ENCODE measurements at regions not wholly inside any gene's neighbourhood (a gene's known extent, or its start where the extent isn't known, plus 50 kb on each side); places are given as distances from the start of the nearest gene placed in this dataset.
"Not testable (repeated sequence)": the region's sequence is repeated elsewhere in the genome, so short reads cannot be mapped to it uniquely, and the experiment has no call there.

- H3K27me3 Mint-ChIP-seq (ENCODE audit: insufficient read depth) = no peaks in the 10 kb centered on the region
These were observed 691.2 kb upstream of the CDH6 start for GRCh38 chr5:30502277-30502676.

DNA sequence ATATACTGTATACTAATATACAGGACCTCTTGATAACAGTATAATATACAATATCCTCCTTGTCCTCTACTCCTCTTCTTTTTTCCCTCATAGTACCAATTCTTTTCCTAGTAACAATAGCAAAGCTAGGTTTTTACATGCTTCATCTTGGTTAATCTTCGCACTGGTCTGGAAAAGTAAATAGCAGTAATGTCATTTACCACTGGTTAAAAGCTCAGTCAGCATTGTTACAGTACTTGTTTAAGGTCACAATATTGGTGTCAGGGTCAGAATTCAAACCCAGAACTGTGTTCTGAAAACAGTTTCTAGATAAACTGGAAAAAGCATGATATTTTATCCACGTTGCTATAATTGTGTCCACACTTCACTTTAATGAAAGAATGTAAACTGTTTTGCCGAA lies 692.4 kb upstream of the CDH6 start:
- peaks cover 37% of the 10 kb centered on the region for H3K9me3 Mint-ChIP-seq
- no peak for DNase-seq
- no peak overlapping the region for H3K27ac Mint-ChIP-seq
- H3K27me3 Mint-ChIP-seq (ENCODE audit: insufficient read depth) = no peaks in the 10 kb centered on the region
- no peak overlapping the region for H3K4me3 Mint-ChIP-seq
- H3K4me1 Mint-ChIP-seq (ENCODE audit: low read depth) = no peaks in the 10 kb centered on the region
- TF ChIP-seq, protein P1, sequence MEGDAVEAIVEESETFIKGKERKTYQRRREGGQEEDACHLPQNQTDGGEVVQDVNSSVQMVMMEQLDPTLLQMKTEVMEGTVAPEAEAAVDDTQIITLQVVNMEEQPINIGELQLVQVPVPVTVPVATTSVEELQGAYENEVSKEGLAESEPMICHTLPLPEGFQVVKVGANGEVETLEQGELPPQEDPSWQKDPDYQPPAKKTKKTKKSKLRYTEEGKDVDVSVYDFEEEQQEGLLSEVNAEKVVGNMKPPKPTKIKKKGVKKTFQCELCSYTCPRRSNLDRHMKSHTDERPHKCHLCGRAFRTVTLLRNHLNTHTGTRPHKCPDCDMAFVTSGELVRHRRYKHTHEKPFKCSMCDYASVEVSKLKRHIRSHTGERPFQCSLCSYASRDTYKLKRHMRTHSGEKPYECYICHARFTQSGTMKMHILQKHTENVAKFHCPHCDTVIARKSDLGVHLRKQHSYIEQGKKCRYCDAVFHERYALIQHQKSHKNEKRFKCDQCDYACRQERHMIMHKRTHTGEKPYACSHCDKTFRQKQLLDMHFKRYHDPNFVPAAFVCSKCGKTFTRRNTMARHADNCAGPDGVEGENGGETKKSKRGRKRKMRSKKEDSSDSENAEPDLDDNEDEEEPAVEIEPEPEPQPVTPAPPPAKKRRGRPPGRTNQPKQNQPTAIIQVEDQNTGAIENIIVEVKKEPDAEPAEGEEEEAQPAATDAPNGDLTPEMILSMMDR (IDR thresholded peaks at IDR 0.05) = no peak
- H3K36me3 Mint-ChIP-seq (ENCODE audit: low read depth) = no peaks in the 10 kb centered on the region

More at GRCh38 chr5:30502277-30502676, 691.2 kb upstream of the CDH6 start:
- no peak for DNase-seq
- no peak overlapping the region for H3K4me3 Mint-ChIP-seq
- peaks cover 31% of the 10 kb centered on the region for H3K9me3 Mint-ChIP-seq
- H3K27ac Mint-ChIP-seq = no peak overlapping the region
- H3K4me1 Mint-ChIP-seq (ENCODE audit: low read depth) = no peaks in the 10 kb centered on the region
- TF ChIP-seq, protein P1 (IDR thresholded peaks at IDR 0.05) = no peak
- H3K36me3 Mint-ChIP-seq (ENCODE audit: low read depth) = no peaks in the 10 kb centered on the region

DNA sequence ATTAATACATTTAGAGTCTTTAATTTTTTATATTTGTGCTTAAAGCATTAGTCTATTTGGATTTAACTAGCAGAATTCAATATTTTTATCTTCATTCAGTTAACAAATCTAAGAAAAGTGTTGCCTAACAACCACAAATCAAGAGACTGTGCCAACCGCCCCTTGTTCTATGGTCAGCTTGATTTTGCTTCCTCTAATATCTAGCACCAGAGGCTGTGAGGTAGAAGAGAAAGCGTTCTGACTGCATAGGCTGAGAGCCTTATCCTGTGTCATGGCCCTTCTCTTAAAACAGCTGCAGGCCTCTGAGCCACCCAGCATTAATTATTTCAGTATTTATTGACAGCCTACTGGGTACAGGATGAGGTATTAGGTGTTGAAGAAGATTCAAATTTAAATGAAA lies 693.0 kb upstream of the CDH6 start:
- Mint-ChIP-seq H3K9me3 (peaks cover 37% of the 10 kb centered on the region), H3K4me1 (ENCODE audit: low read depth) (no peaks in the 10 kb centered on the region), H3K27ac (no peak overlapping the region), H3K4me3 (no peak overlapping the region), H3K27me3 (ENCODE audit: insufficient read depth) (no peaks in the 10 kb centered on the region), H3K36me3 (ENCODE audit: low read depth) (no peaks in the 10 kb centered on the region)
- DNase-seq = no peak
- TF ChIP-seq, protein P1 (IDR thresholded peaks at IDR 0.05) = no peak

DNA sequence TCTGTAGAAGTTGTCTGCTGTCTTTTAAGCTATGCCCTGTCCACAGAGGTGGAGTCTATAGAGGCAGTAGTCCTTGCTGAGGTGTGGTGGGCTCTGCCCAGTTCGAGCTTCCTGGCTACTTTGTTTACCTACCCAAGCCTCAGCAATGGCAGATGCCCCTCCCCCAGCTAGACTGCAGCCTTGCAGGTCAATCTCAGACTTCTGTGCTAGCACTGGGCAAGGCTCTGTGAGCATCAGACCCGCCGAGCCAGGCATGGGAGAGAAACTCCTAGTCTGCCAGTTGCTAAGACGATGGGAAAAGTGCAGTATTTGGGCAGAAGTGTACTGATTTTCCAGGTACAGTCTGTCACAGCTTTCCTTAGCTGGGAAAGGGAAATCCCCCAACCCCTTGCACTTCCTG lies 694.1 kb upstream of the CDH6 start:
- no peaks in the 10 kb centered on the region for H3K4me1 Mint-ChIP-seq (ENCODE audit: low read depth)
- no peaks in the 10 kb centered on the region for H3K36me3 Mint-ChIP-seq (ENCODE audit: low read depth)
- H3K27me3 Mint-ChIP-seq (ENCODE audit: insufficient read depth) = no peaks in the 10 kb centered on the region
- no peak overlapping the region for H3K27ac Mint-ChIP-seq
- DNase-seq = no peak
- H3K4me3 Mint-ChIP-seq = no peak overlapping the region
- H3K9me3 Mint-ChIP-seq = peaks cover 37% of the 10 kb centered on the region
- TF ChIP-seq, protein P1 (IDR thresholded peaks at IDR 0.05) = no peak

DNA sequence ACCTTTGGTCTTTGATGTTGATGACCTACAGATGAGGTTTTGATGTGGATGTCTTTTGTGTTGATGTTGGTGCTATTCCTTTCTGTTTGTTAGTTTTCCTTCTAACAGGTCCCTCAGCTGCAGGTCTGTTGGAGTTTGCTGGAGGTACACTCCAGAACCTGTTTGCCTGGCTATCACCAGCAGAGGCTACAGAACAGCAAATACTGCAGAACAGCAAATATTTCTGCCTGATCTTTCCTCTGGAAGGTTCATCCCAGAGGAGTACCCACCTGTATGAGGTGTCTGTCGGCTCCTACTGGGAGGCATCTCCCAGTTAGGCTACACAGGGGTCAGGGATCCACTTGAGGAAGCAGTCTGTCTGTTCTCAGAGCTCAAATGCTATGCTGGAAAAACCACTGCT lies 694.5 kb upstream of the CDH6 start:
- TF ChIP-seq, protein P1 (IDR thresholded peaks at IDR 0.05) = no peak
- no peaks in the 10 kb centered on the region for H3K36me3 Mint-ChIP-seq (ENCODE audit: low read depth)
- no peak overlapping the region for H3K4me3 Mint-ChIP-seq
- no peak overlapping the region for H3K27ac Mint-ChIP-seq
- peaks cover 37% of the 10 kb centered on the region for H3K9me3 Mint-ChIP-seq
- H3K4me1 Mint-ChIP-seq (ENCODE audit: low read depth) = no peaks in the 10 kb centered on the region
- DNase-seq = no peak
- no peaks in the 10 kb centered on the region for H3K27me3 Mint-ChIP-seq (ENCODE audit: insufficient read depth)

GRCh38 chr5:30498509-30498908 lies 695.0 kb upstream of the CDH6 start:
- H3K27me3 Mint-ChIP-seq (ENCODE audit: insufficient read depth); DNase-seq; H3K4me1 Mint-ChIP-seq (ENCODE audit: low read depth); H3K36me3 Mint-ChIP-seq (ENCODE audit: low read depth); H3K4me3 Mint-ChIP-seq; H3K27ac Mint-ChIP-seq: not testable (repeated sequence)
- peaks cover 37% of the 10 kb centered on the region for H3K9me3 Mint-ChIP-seq

- not testable (repeated sequence) for DNase-seq; H3K27me3 Mint-ChIP-seq (ENCODE audit: insufficient read depth); H3K4me3 Mint-ChIP-seq; H3K36me3 Mint-ChIP-seq (ENCODE audit: low read depth); H3K27ac Mint-ChIP-seq; H3K4me1 Mint-ChIP-seq (ENCODE audit: low read depth)
- H3K9me3 Mint-ChIP-seq = peaks cover 22% of the 10 kb centered on the region
These were observed 699.4 kb upstream of the CDH6 start for GRCh38 chr5:30494113-30494512.
